Mesenchymal stem cell (in vitro differentiated cells and primary cell): ENCODE measurements at regions not wholly inside any gene's neighbourhood (a gene's known extent, or its start where the extent isn't known, plus 50 kb on each side); places are given as distances from the start of the nearest gene placed in this dataset.

ENCODE experiments used
- DNase-seq: peaks from one replicate; pipeline ENCODE4 v3.0.0-alpha.2; 2013
- H2AFZ ChIP-seq: one replicate; pipeline ENCODE4 v1.6.1; 2013; ENCODE audit warnings: low read depth, mild to moderate bottlenecking, control low read depth, inconsistent platforms, low read length, moderate library complexity
- H2AK5ac ChIP-seq: 2 replicates; pipeline ENCODE4 v1.6.1; 2013; ENCODE audit warnings: low read length, moderate library complexity, mild to moderate bottlenecking, inconsistent platforms; ENCODE audit not compliant: severe bottlenecking
- H2BK120ac ChIP-seq: one replicate; pipeline ENCODE4 v1.6.1; 2013; ENCODE audit warnings: low read depth, mild to moderate bottlenecking, inconsistent platforms, low read length, moderate library complexity
- H2BK12ac ChIP-seq, 2 experiments: one replicate each; pipeline ENCODE4 v1.6.1; 2013; ENCODE audit warnings: inconsistent platforms in 2 of 2, low read length in 2 of 2, mild to moderate bottlenecking in 2 of 2, moderate library complexity in 2 of 2, control low read depth in 1 of 2
- H2BK15ac ChIP-seq: one replicate; pipeline ENCODE4 v1.6.1; 2013; ENCODE audit warnings: mild to moderate bottlenecking, low read depth, inconsistent platforms; ENCODE audit not compliant: poor library complexity, severe bottlenecking
- H2BK5ac ChIP-seq: 2 replicates; pipeline ENCODE4 v1.6.1; 2013; ENCODE audit warnings: low read depth, mild to moderate bottlenecking, low read length, control low read depth, inconsistent platforms; ENCODE audit not compliant: poor library complexity, severe bottlenecking
- H3K14ac ChIP-seq, 2 experiments: one replicate each; pipeline ENCODE4 v1.6.1; 2013; ENCODE audit warnings: inconsistent platforms in 2 of 2, low read length in 2 of 2, control low read depth in 1 of 2, mild to moderate bottlenecking in 1 of 2, moderate library complexity in 1 of 2
- H3K18ac ChIP-seq, 2 experiments: one replicate each; pipeline ENCODE4 v1.6.1; 2013; ENCODE audit warnings: inconsistent platforms in 2 of 2, low read length in 2 of 2, control low read depth in 1 of 2, low read depth in 1 of 2, mild to moderate bottlenecking in 1 of 2
- H3K23ac ChIP-seq, 2 experiments: one replicate each; pipeline ENCODE4 v1.6.1; 2013; ENCODE audit warnings: inconsistent platforms in 2 of 2, low read length in 2 of 2, mild to moderate bottlenecking in 2 of 2, moderate library complexity in 2 of 2, control low read depth in 1 of 2
- H3K27ac ChIP-seq: 2 replicates; pipeline ENCODE4 v1.5.1; 2013; ENCODE audit warnings: mild to moderate bottlenecking, moderate library complexity, low read length, control low read depth, inconsistent platforms; ENCODE audit not compliant: poor library complexity, severe bottlenecking
- H3K27me3 ChIP-seq, 2 experiments: 2 replicates each; pipeline versions ENCODE4 v1.6.1 to v1.7.0; 2013; ENCODE audit warnings: low read length in 2 of 2, mild to moderate bottlenecking in 2 of 2, moderate library complexity in 2 of 2, control low read depth in 1 of 2, inconsistent platforms in 1 of 2; ENCODE audit not compliant: control insufficient read depth in 1 of 2, insufficient read depth in 1 of 2
- H3K36me3 ChIP-seq, 2 experiments: 2 replicates each; pipeline versions ENCODE4 v1.6.1 to v1.7.0; 2013; ENCODE audit warnings: low read length in 2 of 2, control low read depth in 1 of 2, inconsistent platforms in 1 of 2, low read depth in 1 of 2, mild to moderate bottlenecking in 1 of 2; ENCODE audit not compliant: insufficient read depth in 2 of 2, control insufficient read depth in 1 of 2
- H3K4ac ChIP-seq, 2 experiments: one replicate each; pipeline ENCODE4 v1.6.1; 2013; ENCODE audit warnings: inconsistent platforms in 2 of 2, low read length in 2 of 2, mild to moderate bottlenecking in 2 of 2, moderate library complexity in 2 of 2, control low read depth in 1 of 2, low read depth in 1 of 2
- H3K4me1 ChIP-seq: 2 replicates; pipeline ENCODE4 v1.6.1; 2013; ENCODE audit warnings: low read depth, low read length, control low read depth; ENCODE audit not compliant: control insufficient read depth, insufficient read depth
- H3K4me2 ChIP-seq: 2 replicates; pipeline ENCODE4 v1.6.1; 2013; ENCODE audit warnings: low read length, mild to moderate bottlenecking, inconsistent platforms; ENCODE audit not compliant: poor library complexity, severe bottlenecking
- H3K4me3 ChIP-seq, 2 experiments: 2 replicates each; pipeline versions ENCODE4 v1.5.1 to v1.7.0; 2013; ENCODE audit warnings: low read length in 2 of 2, mild to moderate bottlenecking in 2 of 2, control low read depth in 1 of 2, low read depth in 1 of 2; ENCODE audit not compliant: insufficient read depth in 1 of 2
- H3K79me1 ChIP-seq: replicated peaks from 2 replicates; pipeline ENCODE4 v1.6.1; 2013; ENCODE audit warnings: mild to moderate bottlenecking, control low read depth, low read length, inconsistent platforms; ENCODE audit not compliant: poor library complexity, severe bottlenecking
- H3K9ac ChIP-seq: 2 replicates; pipeline ENCODE4 v1.7.0; 2013; ENCODE audit warnings: mild to moderate bottlenecking, low read length, moderate library complexity
- H3K9me3 ChIP-seq: 2 replicates; pipeline ENCODE4 v1.7.0; 2013; ENCODE audit warnings: mild to moderate bottlenecking, low read length; ENCODE audit not compliant: control insufficient read depth
- H4K8ac ChIP-seq: one replicate; pipeline ENCODE4 v1.6.1; 2013; ENCODE audit warnings: inconsistent platforms, mild to moderate bottlenecking, low read length, moderate library complexity
- H4K91ac ChIP-seq: one replicate; pipeline ENCODE4 v1.6.1; 2013; ENCODE audit warnings: mild to moderate bottlenecking, low read length, inconsistent platforms
- WGBS: methylation state at CpG from one replicate; pipeline ENCODE4 v1.1.7; 2013; ENCODE audit warnings: mixed read lengths; 5-methylcytosine and 5-hydroxymethylcytosine counted together

GRCh38 chr10:9554321-9554720 lies 1463.4 kb upstream of the CELF2 start:
- no peak for DNase-seq
- Histone ChIP-seq H2BK120ac (no peak overlapping the region), H2AK5ac (no peak overlapping the region), H3K18ac (no peak overlapping the region), H2BK5ac (no peak overlapping the region), H3K4me3 (no peak overlapping the region), H4K8ac (no peak overlapping the region), H3K9ac (no peak overlapping the region), H3K4me2 (no peak overlapping the region), H4K91ac (no peak overlapping the region), H3K14ac (no peak overlapping the region), H3K9me3 (peaks cover 27% of the 10 kb centered on the region), H3K36me3 (no peaks in the 10 kb centered on the region), H3K4ac (no peak overlapping the region), H2BK12ac (no peak overlapping the region), H3K27me3 (no peaks in the 10 kb centered on the region), H3K27ac (no peak overlapping the region), H3K23ac (no peak overlapping the region), H3K79me1 (no peaks in the 10 kb centered on the region), H2AFZ (no peak overlapping the region), H3K4me1 (no peaks in the 10 kb centered on the region), H2BK15ac (no peak overlapping the region)
- WGBS, result 42% methylated on average over 1 of the region's 1 CpG

GRCh38 chr10:9560976-9561375 lies 1456.7 kb upstream of the CELF2 start:
- 81% methylated on average over 3 of the region's 3 CpGs for WGBS
- H3K4ac ChIP-seq, result no peak overlapping the region

GRCh38 chr10:9561821-9562505 lies 1455.7 kb upstream of the CELF2 start:
- 0% methylated on average over 1 of the region's 1 CpG for WGBS
- DNase-seq, result no peak

More at GRCh38 chr10:9560976-9561375, 1456.7 kb upstream of the CELF2 start:
- H3K9me3 ChIP-seq, result no peaks in the 10 kb centered on the region
- no peaks in the 10 kb centered on the region for H3K27me3 ChIP-seq
- no peak overlapping the region for H2BK120ac ChIP-seq
- no peak overlapping the region for H3K23ac ChIP-seq
- H3K9ac ChIP-seq, result no peak overlapping the region
- no peak overlapping the region for H3K18ac ChIP-seq
- H2BK15ac ChIP-seq, result no peak overlapping the region
- no peak overlapping the region for H3K4me2 ChIP-seq
- H2AFZ ChIP-seq, result no peak overlapping the region
- H3K27ac ChIP-seq, result no peak overlapping the region
- H3K36me3 ChIP-seq, result no peaks in the 10 kb centered on the region
- H3K79me1 ChIP-seq, result no peaks in the 10 kb centered on the region
- H2BK12ac ChIP-seq, result no peak overlapping the region
- no peak overlapping the region for H3K14ac ChIP-seq
- H2BK5ac ChIP-seq, result no peak overlapping the region
- no peak overlapping the region for H3K4me3 ChIP-seq
- H4K91ac ChIP-seq, result no peak overlapping the region
- no peak overlapping the region for H4K8ac ChIP-seq
- DNase-seq, result no peak
- H2AK5ac ChIP-seq, result no peak overlapping the region
- H3K4me1 ChIP-seq, result no peaks in the 10 kb centered on the region

GRCh38 chr10:9577746-9578145 lies 1439.9 kb upstream of the CELF2 start:
- no peak overlapping the region for H2BK12ac ChIP-seq
- no peak overlapping the region for H3K9ac ChIP-seq
- H2BK15ac ChIP-seq, result no peak overlapping the region
- H2AK5ac ChIP-seq, result no peak overlapping the region
- no peak overlapping the region for H2BK120ac ChIP-seq
- no peak overlapping the region for H2AFZ ChIP-seq
- H3K9me3 ChIP-seq, result no peaks in the 10 kb centered on the region
- peak overlapping the region in 1 of 2 experiments; percentile 14 for H3K18ac ChIP-seq
- no peaks in the 10 kb centered on the region for H3K36me3 ChIP-seq
- H2BK5ac ChIP-seq, result no peak overlapping the region
- peak overlapping the region; percentile 72 for H4K8ac ChIP-seq
- no peak overlapping the region for H3K4me2 ChIP-seq
- no peak overlapping the region for H3K4ac ChIP-seq
- H4K91ac ChIP-seq, result no peak overlapping the region
- DNase-seq, result peak; percentile 17
- no peak overlapping the region for H3K23ac ChIP-seq
- H3K79me1 ChIP-seq, result no peaks in the 10 kb centered on the region
- no peak overlapping the region for H3K4me3 ChIP-seq
- H3K4me1 ChIP-seq, result no peaks in the 10 kb centered on the region
- no peaks in the 10 kb centered on the region for H3K27me3 ChIP-seq
- no peak overlapping the region for H3K14ac ChIP-seq
- no CpG with 5 or more reads among the region's 1 CpG for WGBS
- H3K27ac ChIP-seq, result no peak overlapping the region

More at GRCh38 chr10:9561821-9562505, 1455.7 kb upstream of the CELF2 start:
- no peak overlapping the region for H3K14ac ChIP-seq
- H2BK12ac ChIP-seq, result no peak overlapping the region
- H3K4me1 ChIP-seq, result no peaks in the 10 kb centered on the region
- no peak overlapping the region for H2BK15ac ChIP-seq
- no peaks in the 10 kb centered on the region for H3K79me1 ChIP-seq
- H4K8ac ChIP-seq, result no peak overlapping the region
- H3K4me3 ChIP-seq, result no peak overlapping the region
- no peak overlapping the region for H3K27ac ChIP-seq
- no peak overlapping the region for H3K23ac ChIP-seq
- H3K4ac ChIP-seq, result no peak overlapping the region
- no peak overlapping the region for H3K9ac ChIP-seq
- no peak overlapping the region for H2BK120ac ChIP-seq
- no peaks in the 10 kb centered on the region for H3K36me3 ChIP-seq
- H2BK5ac ChIP-seq, result no peak overlapping the region
- no peaks in the 10 kb centered on the region for H3K27me3 ChIP-seq
- no peak overlapping the region for H3K4me2 ChIP-seq
- no peak overlapping the region for H2AFZ ChIP-seq
- no peak overlapping the region for H2AK5ac ChIP-seq
- no peak overlapping the region for H3K18ac ChIP-seq
- peaks cover 4% of the 10 kb centered on the region for H3K9me3 ChIP-seq
- H4K91ac ChIP-seq, result no peak overlapping the region
